SK-N-SH treated with all-trans-retinoic acid at 6 μM for 48 hours (cell line): ENCODE measurements at regions not wholly inside any gene's neighbourhood (a gene's known extent, or its start where the extent isn't known, plus 50 kb on each side); places are given as distances from the start of the nearest gene placed in this dataset.

ENCODE experiments used
- ARNTL ChIP-seq: fragments of 450-650 bp; formaldehyde crosslinking; IDR thresholded peaks from 2 replicates; pipeline ENCODE4 v1.5.0; 2020; ENCODE audit warnings: low read depth, mild to moderate bottlenecking, moderate library complexity, borderline replicate concordance
- CSDC2 ChIP-seq: fragments of 250-450 bp; sonication (Bioruptor Pico); IDR thresholded peaks from 2 replicates; pipeline ENCODE4 v1.5.0; 2020; ENCODE audit warnings: mild to moderate bottlenecking, moderate library complexity
- PATZ1 ChIP-seq: fragments of 250-450 bp; sonication (Bioruptor Pico); IDR thresholded peaks from 2 replicates; pipeline ENCODE4 v1.8.0; 2020; ENCODE audit warnings: mild to moderate bottlenecking, moderate library complexity, borderline replicate concordance
- TCF4 ChIP-seq: fragments of 250-450 bp; sonication (Bioruptor Pico); IDR thresholded peaks from 2 replicates; pipeline ENCODE4 v1.8.0; 2021; ENCODE audit warnings: mild to moderate bottlenecking, moderate library complexity, borderline replicate concordance
- TOX ChIP-seq: fragments of 250-450 bp; sonication (Bioruptor Pico); IDR thresholded peaks from 2 replicates; pipeline ENCODE4 v1.8.0; 2021; ENCODE audit warnings: mild to moderate bottlenecking, moderate library complexity, borderline replicate concordance
- TSHZ2 ChIP-seq: fragments of 250-450 bp; sonication (Bioruptor Pico); IDR thresholded peaks from 2 replicates; pipeline ENCODE4 v1.5.0; 2020; ENCODE audit warnings: mild to moderate bottlenecking, moderate library complexity
- ZFP3 ChIP-seq: fragments of 250-450 bp; sonication (Bioruptor Pico); IDR thresholded peaks from 2 replicates; pipeline ENCODE4 v1.5.0; 2020; ENCODE audit warnings: mild to moderate bottlenecking, moderate library complexity
- TF ChIP-seq, protein P1 (sequence below): fragments of 250-450 bp; sonication (Bioruptor Pico); IDR thresholded peaks from 2 replicates; pipeline ENCODE4 v1.5.1; 2021; ENCODE audit warnings: mild to moderate bottlenecking, moderate library complexity

DNA sequence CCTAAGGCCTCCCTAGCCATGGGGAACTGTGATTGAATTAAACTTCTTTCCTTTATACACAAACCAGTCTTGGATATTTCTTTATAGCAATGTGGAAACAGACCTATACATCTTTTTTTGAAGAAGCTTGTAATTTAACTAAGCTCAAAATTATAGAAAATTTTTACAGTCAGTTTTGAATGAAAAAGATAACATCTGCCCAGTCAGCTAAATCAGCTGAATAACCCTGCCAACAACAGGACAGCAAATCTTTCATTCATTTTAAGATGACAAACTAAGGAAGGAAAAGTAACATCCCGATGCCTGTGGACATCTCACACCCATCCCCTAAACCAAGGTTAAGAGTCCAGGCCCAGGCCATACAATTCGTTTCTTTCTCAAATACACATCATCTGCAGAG is 541.3 kb upstream of the SLC39A10 start:
- TF ChIP-seq TOX (CRISPR knock-in tag) (no peak), ARNTL (CRISPR knock-in tag) (no peak), TSHZ2 (no peak), CSDC2 (CRISPR knock-in tag) (no peak), ZFP3 (no peak), PATZ1 (CRISPR knock-in tag) (no peak), TCF4 (no peak)
- TF ChIP-seq, protein P1, sequence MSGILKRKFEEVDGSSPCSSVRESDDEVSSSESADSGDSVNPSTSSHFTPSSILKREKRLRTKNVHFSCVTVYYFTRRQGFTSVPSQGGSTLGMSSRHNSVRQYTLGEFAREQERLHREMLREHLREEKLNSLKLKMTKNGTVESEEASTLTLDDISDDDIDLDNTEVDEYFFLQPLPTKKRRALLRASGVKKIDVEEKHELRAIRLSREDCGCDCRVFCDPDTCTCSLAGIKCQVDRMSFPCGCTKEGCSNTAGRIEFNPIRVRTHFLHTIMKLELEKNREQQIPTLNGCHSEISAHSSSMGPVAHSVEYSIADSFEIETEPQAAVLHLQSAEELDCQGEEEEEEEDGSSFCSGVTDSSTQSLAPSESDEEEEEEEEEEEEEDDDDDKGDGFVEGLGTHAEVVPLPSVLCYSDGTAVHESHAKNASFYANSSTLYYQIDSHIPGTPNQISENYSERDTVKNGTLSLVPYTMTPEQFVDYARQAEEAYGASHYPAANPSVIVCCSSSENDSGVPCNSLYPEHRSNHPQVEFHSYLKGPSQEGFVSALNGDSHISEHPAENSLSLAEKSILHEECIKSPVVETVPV = no peak
